SU-DHL-6 (cell line): ENCODE measurements at regions not wholly inside any gene's neighbourhood (a gene's known extent, or its start where the extent isn't known, plus 50 kb on each side); places are given as distances from the start of the nearest gene placed in this dataset.

Experiments used
- H2AFZ ChIP-seq: fragments of 200-600 bp; sonication (generic); 2 replicates; pipeline ENCODE4 v1.6.1; 2014; ENCODE audit warnings: low read depth, mild to moderate bottlenecking, moderate library complexity, mixed read lengths, antibody characterized with exemption, low read length; ENCODE audit not compliant: severe bottlenecking
- H3F3A ChIP-seq: fragments of 200-600 bp; shearing (Covaris generic); 2 replicates; pipeline ENCODE4 v1.6.0; 2016; ENCODE audit warnings: antibody characterized with exemption, mild to moderate bottlenecking; ENCODE audit not compliant: insufficient read depth
- H3K27ac ChIP-seq: fragments of 200-600 bp; sonication (generic); 2 replicates; pipeline ENCODE4 v1.5.1; 2016; ENCODE audit warnings: low read depth, mild to moderate bottlenecking, low read length, moderate library complexity, mixed read lengths
- H3K27me3 ChIP-seq: fragments of 200-600 bp; sonication (generic), shearing (Covaris generic); 2 replicates; pipeline ENCODE4 v1.6.0; 2014; ENCODE audit warnings: mild to moderate bottlenecking, low read length
- H3K36me3 ChIP-seq: fragments of 200-600 bp; sonication (generic); 2 replicates; pipeline ENCODE4 v1.6.1; 2014; ENCODE audit warnings: mild to moderate bottlenecking, low read length, mixed read lengths
- H3K4me2 ChIP-seq: fragments of 300-600, 200-600 bp; shearing (Covaris generic), sonication (generic); 2 replicates; pipeline ENCODE4 v1.6.0; 2014; ENCODE audit warnings: low read length, low read depth, mild to moderate bottlenecking; ENCODE audit not compliant: poor library complexity, severe bottlenecking
- H3K4me3 ChIP-seq: fragments of 200-600 bp; sonication (generic); 2 replicates; pipeline ENCODE4 v1.5.1; 2014; ENCODE audit warnings: antibody characterized with exemption, low read length, mild to moderate bottlenecking, mixed read lengths; ENCODE audit not compliant: insufficient read depth, poor library complexity, severe bottlenecking
- H3K79me2 ChIP-seq: fragments of 200-600 bp; sonication (generic); 2 replicates; pipeline ENCODE4 v1.6.1; 2014; ENCODE audit warnings: mild to moderate bottlenecking, low read length, moderate library complexity; ENCODE audit not compliant: insufficient read depth
- H3K9ac ChIP-seq: fragments of 200-600 bp; sonication (generic); 2 replicates; pipeline ENCODE4 v1.7.0; 2014; ENCODE audit warnings: mild to moderate bottlenecking, low read length
- H3K9me2 ChIP-seq: fragments of 200-600 bp; sonication (generic); replicated peaks from 2 replicates; pipeline ENCODE4 v1.6.1; 2014; ENCODE audit warnings: low read length; ENCODE audit not compliant: insufficient read depth
- H3K9me3 ChIP-seq: fragments of 200-600 bp; sonication (generic); 2 replicates; pipeline ENCODE4 v1.6.1; 2014; ENCODE audit warnings: low read length, mixed read lengths; ENCODE audit not compliant: insufficient read depth
- H4K20me1 ChIP-seq: fragments of 200-600 bp; sonication (generic); 2 replicates; pipeline ENCODE4 v1.6.1; 2014; ENCODE audit warnings: low read depth, mild to moderate bottlenecking, antibody characterized with exemption, low read length, moderate library complexity, mixed read lengths
- EZH2phosphoT487 ChIP-seq: fragments of 200-600 bp; sonication (generic), shearing (Covaris generic); conservative IDR thresholded peaks from 2 replicates; pipeline ENCODE4 v1.6.1; 2018; ENCODE audit warnings: mild to moderate bottlenecking, antibody characterized with exemption, low read length, moderate library complexity, mixed read lengths
- TF ChIP-seq, protein P1 (sequence below): fragments of 200-600 bp; sonication (generic); IDR thresholded peaks from one replicate; pipeline ENCODE4 v1.5.1; 2017; ENCODE audit warnings: antibody characterized with exemption, mild to moderate bottlenecking, low read length, moderate library complexity; ENCODE audit not compliant: insufficient read depth, poor library complexity, severe bottlenecking

DNA sequence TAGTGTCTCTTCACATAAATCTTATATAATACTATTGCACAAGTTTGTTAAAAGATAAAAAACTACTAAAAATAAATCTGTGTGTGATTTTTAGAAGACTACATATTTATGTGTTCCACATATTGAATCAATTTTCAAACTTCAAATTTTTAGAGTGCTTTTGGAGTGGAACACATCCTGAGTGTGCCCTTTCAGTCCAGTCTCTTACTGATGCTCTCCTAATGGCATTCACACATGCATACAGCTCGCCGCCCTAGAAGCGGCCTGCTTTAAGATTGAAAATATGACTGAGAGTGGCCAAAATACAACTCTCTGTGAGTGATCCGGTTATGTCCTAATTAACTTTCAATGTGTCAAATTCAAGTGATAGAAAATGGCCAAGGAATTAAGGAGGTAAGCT lies 628.8 kb downstream of the ANKRD50 start:
- Histone ChIP-seq H3K4me3 (no peak overlapping the region), H3K9me2 (no peaks in the 10 kb centered on the region), H4K20me1 (no peaks in the 10 kb centered on the region), H3F3A (no peaks in the 10 kb centered on the region), H3K9ac (no peak overlapping the region), H3K9me3 (no peaks in the 10 kb centered on the region), H3K79me2 (no peaks in the 10 kb centered on the region), H3K36me3 (no peaks in the 10 kb centered on the region), H3K4me2 (no peak overlapping the region), H3K27me3 (no peaks in the 10 kb centered on the region), H3K27ac (no peak overlapping the region), H2AFZ (no peak overlapping the region)
- no peak for TF ChIP-seq EZH2phosphoT487
- TF ChIP-seq, protein P1, sequence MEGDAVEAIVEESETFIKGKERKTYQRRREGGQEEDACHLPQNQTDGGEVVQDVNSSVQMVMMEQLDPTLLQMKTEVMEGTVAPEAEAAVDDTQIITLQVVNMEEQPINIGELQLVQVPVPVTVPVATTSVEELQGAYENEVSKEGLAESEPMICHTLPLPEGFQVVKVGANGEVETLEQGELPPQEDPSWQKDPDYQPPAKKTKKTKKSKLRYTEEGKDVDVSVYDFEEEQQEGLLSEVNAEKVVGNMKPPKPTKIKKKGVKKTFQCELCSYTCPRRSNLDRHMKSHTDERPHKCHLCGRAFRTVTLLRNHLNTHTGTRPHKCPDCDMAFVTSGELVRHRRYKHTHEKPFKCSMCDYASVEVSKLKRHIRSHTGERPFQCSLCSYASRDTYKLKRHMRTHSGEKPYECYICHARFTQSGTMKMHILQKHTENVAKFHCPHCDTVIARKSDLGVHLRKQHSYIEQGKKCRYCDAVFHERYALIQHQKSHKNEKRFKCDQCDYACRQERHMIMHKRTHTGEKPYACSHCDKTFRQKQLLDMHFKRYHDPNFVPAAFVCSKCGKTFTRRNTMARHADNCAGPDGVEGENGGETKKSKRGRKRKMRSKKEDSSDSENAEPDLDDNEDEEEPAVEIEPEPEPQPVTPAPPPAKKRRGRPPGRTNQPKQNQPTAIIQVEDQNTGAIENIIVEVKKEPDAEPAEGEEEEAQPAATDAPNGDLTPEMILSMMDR, result no peak

DNA sequence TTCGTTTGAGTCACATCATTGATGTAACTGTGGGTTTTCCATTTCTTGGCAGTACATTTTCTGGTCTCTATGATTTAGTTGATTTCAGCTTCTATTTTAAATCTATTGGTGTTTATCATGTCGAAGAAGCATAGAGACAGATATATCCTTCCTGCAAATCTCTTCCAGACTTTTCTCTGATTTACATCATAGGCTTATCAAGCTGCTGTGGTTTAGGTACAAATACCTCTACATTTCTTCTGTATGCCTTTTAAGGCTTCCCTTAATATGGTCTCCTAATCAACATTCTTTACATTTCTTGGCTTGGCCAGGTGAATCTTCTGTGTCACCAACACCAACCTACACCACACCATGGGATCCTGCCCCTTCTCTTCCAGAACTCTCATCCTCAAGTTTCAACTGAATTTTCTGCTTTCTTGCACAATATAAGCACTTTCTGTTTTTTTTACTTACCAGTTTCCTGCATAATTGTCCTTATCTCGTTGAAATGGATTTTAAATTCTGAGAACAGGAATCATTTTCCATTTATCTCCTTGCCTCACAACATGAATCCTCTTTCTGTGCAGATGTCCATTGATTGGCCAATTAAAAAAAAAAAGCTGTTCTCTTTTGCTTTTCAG lies 626.9 kb downstream of the ANKRD50 start:
- no peak overlapping the region for H3K4me2 ChIP-seq
- H3K27ac ChIP-seq, result no peak overlapping the region
- no peak for TF ChIP-seq EZH2phosphoT487
- TF ChIP-seq, protein P1, result no peak
- no peaks in the 10 kb centered on the region for H3F3A ChIP-seq
- H3K9me2 ChIP-seq, result no peaks in the 10 kb centered on the region
- H2AFZ ChIP-seq, result no peak overlapping the region
- no peaks in the 10 kb centered on the region for H3K9me3 ChIP-seq
- H3K36me3 ChIP-seq, result no peaks in the 10 kb centered on the region
- no peaks in the 10 kb centered on the region for H3K79me2 ChIP-seq
- no peak overlapping the region for H3K4me3 ChIP-seq
- H3K27me3 ChIP-seq, result no peaks in the 10 kb centered on the region
- H4K20me1 ChIP-seq, result no peaks in the 10 kb centered on the region
- H3K9ac ChIP-seq, result no peak overlapping the region

DNA sequence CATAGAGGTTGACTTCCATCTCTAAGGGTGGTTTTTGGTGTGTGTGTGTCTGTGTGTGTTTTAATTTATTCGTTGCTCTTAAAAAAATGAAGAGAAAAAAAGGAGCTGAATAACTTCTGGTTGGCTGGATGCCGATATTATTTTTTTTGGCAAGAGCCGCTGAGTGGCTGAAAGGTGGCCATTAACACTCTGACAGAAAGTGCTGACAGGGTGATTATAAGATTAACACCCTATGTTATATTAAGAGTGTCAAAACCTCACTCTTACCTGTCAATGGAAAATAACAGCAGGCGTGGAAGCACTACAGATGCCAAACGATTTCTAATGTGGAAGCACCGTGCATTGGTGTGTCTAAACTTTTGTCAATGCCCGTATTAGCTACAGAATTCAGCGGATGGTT lies 622.5 kb downstream of the ANKRD50 start:
- TF ChIP-seq EZH2phosphoT487, result no peak
- H3K36me3 ChIP-seq, result no peaks in the 10 kb centered on the region
- H3K27me3 ChIP-seq, result no peaks in the 10 kb centered on the region
- no peaks in the 10 kb centered on the region for H3K9me3 ChIP-seq
- H3K27ac ChIP-seq, result no peak overlapping the region
- H3K4me2 ChIP-seq, result no peak overlapping the region
- H4K20me1 ChIP-seq, result no peaks in the 10 kb centered on the region
- no peaks in the 10 kb centered on the region for H3K79me2 ChIP-seq
- H3K9me2 ChIP-seq, result no peaks in the 10 kb centered on the region
- no peak overlapping the region for H2AFZ ChIP-seq
- no peak overlapping the region for H3K9ac ChIP-seq
- no peaks in the 10 kb centered on the region for H3F3A ChIP-seq
- H3K4me3 ChIP-seq, result no peak overlapping the region

DNA sequence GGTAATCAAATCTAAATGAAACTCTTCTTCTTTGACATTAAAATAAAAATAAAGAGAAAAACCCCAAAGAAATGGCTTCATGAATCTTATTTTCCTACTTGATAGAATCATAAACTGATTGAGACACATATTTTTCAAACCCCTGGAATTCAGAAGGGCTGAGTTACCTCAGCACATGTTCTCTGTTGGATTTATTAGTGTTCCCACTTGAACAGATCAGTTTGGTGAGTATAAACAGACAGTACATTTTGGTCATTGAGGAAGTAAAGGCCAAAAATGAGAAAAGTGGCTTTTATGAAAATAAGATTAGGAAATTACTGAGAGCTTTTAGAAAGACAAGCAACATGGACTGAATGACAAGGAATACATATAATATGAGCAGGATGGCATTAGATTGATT lies 620.4 kb downstream of the ANKRD50 start:
- H3K9me2 ChIP-seq, result no peaks in the 10 kb centered on the region
- no peaks in the 10 kb centered on the region for H3K36me3 ChIP-seq
- no peak overlapping the region for H3K4me2 ChIP-seq
- no peak overlapping the region for H2AFZ ChIP-seq
- H3K4me3 ChIP-seq, result no peak overlapping the region
- H3K79me2 ChIP-seq, result no peaks in the 10 kb centered on the region
- H3K9ac ChIP-seq, result no peak overlapping the region
- H3F3A ChIP-seq, result no peaks in the 10 kb centered on the region
- no peaks in the 10 kb centered on the region for H3K9me3 ChIP-seq
- no peaks in the 10 kb centered on the region for H4K20me1 ChIP-seq
- TF ChIP-seq, protein P1, result no peak
- TF ChIP-seq EZH2phosphoT487, result no peak
- H3K27me3 ChIP-seq, result no peaks in the 10 kb centered on the region
- no peak overlapping the region for H3K27ac ChIP-seq
